Putamen (tissue), 1 donor: ENCODE measurements at regions not wholly inside any gene's neighbourhood (a gene's known extent, or its start where the extent isn't known, plus 50 kb on each side); places are given as distances from the start of the nearest gene placed in this dataset.

ENCODE experiments used
- DNase-seq: peaks from one replicate; pipeline ENCODE4 v3.0.0-alpha.2; 2016; ENCODE audit warnings: low spot score

GRCh38 chr6:43869079-43869710, 99.2 kb downstream of the VEGFA start:
- no peak for DNase-seq

DNA sequence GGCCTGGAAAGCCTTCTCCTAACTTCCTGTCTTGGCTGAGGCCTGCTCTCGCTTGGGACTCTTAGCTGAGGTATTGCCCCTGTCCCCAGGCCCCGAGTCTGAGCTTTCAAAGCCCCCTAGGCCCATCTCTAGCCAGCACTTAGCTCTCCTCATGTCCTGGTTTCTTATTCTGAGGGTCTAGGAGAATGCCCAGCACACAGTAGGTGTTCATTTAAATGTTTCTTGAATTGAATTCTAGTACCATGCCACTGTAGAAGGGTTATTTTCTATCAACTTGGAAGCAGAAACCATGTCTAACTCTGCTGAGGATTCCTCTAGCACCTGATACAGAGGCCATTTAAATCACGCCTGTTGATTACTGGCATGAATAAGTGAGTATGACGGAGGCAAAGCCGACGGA, 98.5 kb downstream of the VEGFA start:
- DNase-seq, result no peak

DNA sequence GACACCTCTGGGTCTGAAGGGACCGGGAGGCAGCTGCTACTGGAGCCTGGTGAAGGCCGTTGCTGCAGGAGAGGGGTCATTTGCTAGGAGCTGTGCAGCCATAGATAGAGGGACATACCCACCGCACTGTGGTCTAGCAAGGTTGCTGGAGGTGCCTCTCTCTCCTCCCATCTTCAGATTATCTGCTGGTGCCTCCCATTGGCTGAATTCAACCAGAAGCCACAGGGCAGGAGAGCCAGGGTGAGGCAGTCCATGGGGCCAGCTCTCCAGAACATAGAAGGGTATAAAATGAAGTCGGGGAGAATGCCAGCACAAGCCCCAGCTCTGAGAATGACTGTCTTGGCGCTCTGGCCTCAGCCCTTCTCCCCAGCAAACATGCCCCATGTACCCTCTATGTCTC, 98.0 kb downstream of the VEGFA start:
- no peak for DNase-seq

DNA sequence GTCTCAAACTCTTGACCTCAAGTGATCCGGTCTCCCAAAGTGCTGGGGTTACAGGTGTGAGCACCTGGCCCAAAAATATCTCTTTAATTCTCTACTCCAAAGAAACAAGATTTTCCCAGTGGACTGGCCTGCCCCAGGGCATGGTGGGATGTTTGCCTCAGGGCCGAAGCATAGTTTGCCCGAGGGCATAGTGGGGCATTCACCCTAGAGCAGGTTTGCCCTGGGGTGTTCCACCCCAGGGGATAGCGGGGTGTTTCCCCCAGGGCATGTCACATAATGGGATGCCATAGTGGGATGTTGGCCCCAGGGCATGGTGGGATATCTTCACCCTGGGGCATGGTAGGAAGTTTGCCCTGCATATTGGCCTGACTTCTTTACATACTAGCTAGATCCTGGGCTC, 97.2 kb downstream of the VEGFA start:
- no peak for DNase-seq

GRCh38 chr6:43865932-43866645, 96.1 kb downstream of the VEGFA start:
- no peak for DNase-seq

DNA sequence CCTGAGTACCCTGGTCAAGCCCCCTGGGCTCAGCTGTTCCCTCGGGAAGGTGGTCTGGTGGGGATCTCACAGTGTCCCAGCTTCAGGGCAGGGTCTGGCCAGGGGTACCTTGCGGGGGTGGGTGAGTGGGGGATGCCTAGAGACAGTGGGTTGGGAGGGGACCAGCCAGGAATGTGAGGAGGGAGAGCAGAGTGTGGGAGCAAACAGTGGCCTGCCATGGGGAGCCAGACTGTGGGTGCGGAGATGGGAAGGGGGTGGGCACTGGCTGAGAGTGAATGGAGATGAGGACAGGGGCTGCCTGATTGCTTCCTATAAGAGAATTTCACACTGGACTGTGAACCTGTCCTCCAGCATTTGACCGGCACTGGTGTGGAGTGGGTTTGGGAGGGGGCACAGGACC, 95.1 kb downstream of the VEGFA start:
- DNase-seq, result no peak

- no peak for DNase-seq
Measured at GRCh38 chr6:43862925-43863324, 92.9 kb downstream of the VEGFA start.

- no peak for DNase-seq
Measured at GRCh38 chr6:43861212-43861894, 91.3 kb downstream of the VEGFA start.

- DNase-seq, result no peak
Measured at GRCh38 chr6:43860285-43860684, 90.3 kb downstream of the VEGFA start.

DNA sequence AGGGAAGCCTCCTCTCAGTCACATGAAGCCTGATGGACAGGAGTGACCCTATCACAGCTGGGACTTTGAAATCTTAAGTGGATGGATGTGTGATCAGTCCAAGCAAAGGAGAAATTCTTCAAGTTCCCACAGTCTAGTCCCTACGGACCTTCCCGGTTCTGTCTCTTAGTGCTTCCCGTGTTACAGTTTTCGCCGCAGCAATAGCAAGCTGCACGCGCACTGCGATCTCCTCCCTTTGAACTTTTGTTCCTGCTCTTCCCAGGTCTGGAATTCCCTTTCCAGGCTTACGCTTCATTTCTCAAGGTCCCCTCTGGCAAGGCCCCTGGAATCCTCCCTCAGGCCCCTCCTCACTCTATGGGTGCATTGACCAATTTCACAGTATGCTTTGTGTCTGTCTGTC, 89.2 kb downstream of the VEGFA start:
- DNase-seq, result no peak

DNA sequence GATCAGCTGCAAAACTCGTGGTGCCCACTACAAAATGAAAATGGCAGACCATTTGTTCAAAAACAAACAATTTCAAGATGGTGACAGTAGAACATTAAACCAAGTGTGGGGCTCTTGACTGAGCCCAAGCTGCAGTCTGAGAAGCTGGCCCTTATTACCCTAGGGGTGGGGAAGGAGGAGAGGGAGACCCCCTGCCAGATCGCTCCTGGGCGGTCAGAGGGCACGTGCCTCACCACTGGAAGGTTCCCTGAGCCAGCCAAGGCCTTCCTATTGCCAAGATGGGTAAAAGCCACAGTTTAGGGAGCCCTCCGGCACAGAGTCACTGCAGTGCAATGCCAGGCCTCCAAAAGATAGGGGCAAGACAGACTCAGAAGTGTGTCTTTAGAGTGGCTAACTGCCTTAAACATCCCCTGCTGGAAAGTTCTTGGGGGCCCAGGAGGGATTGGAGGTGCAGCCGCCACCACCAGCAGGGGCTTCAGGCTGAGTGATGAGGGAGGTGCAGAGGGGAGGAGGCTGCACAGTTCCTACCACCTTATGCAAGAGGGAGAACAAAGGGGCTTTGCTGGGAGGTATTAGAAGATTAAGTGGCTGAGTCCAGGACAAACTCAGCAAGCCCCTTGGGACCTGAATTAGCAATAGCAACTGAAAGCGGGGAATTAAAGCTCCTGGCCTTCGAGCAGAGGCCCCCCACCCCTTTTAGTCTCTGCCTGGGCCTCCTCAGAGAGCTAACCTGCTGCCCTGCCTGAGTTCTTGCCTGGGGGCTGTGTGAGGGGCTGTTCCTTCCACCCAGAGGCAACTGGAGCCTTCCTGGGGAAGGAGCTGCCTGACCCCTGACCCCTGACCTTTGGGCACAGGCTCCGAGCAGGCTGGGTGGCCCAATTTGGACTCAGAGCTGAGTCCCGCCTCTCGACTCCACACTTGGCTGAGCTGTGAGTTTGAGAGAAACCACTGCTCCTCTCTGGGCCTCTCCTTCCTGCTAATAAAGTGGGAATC, 88.4 kb downstream of the VEGFA start:
- DNase-seq, result no peak

- DNase-seq, result no peak
Measured at GRCh38 chr6:43856005-43856765, 86.2 kb downstream of the VEGFA start.

DNA sequence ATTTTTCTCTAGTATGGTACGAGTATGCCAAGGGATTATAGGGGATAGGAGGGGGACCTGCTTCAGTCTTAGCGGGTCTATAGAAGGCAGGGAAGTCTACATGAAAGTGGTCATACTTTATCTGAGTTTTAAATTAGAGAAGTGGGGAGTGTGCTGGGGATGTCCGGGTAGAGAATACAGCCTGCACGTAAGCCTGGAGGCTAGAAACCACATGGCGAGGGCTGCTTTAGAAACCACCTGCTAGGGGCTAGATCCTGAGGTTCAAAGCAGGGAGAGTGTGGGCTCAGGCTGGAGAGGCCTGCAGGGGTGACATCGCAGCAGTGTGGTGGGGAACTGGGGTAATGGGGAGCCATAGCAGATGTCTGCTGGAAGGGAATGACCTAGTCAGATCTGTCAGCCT, 85.2 kb downstream of the VEGFA start:
- DNase-seq, result no peak

GRCh38 chr6:43853066-43853650, 83.1 kb downstream of the VEGFA start:
- DNase-seq, result no peak

- no peak for DNase-seq
Measured at GRCh38 chr6:43852350-43852864, 82.4 kb downstream of the VEGFA start.

DNA sequence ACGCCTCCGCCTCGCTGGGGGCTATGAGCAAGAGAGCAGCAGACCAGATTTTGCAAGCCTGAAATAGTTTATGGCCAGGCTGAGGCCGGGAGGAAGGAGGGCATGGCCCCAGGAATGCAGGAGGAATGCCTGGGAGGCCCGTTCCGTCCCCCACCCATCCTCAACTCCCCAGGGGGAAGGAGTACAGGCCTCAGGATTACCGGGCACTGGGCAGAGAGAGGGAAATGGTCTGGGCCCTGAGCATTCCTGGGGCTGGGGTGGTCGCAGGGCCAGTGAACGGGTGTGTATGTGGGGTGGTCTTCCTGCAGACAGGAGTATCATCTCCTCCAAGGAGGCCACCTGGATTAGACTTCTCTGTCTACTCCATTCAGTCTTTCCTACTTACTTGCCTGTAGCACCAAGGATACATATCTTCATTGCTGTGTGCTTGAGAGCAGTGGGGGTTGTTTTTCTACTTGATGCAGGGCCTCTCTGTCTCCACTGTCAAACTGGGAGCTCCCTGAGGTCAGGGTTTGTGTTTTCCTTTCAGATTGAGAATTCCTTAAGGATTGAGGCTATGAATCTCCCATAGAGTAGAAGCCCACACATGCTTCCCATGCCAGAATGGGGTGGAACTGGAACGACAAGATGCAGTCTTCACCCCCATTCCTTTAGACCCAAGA, 81.3 kb downstream of the VEGFA start:
- DNase-seq, result no peak

DNA sequence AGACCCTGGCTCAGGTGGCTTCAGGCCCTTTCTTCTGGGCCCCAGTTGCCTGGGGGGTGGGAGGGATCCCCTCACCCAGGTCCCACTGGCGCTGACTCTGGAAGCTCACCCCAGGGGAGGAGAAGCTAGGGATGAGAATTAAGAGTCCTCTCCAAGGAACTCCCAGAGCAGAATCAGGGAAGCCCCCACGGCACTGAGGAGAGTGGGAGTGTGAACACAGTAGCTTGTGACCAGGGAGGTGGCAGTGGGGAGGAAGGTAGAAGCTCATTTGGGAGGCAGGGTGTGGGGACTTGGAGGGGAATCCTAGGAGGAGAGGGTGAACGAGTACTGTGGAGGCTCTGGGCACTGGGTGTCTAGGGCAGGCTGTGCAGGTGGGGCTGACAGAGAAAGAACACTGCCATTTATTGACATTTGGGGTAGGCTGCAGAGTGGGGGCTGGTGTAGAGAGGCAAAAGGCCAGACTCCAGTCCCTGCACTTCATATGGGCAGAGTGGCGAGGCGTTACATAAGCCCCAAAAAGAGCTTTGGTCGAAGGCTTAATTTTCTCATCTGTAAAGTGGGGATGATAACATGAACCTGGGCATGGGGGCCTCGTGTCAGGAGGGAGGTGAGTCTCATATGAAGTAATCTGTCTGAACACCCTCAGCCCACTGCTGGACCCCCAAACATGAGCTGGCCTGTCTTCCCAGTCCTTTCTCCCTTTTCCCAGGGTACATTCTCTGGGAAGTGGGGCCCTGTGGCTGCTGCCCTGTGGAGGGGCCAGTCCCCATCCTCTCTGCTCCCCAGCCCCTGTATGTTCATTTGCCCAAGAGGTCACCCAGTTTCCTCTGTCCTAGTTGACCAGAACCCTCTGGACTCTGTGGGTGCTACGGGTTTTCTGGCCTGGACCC, 80.5 kb downstream of the VEGFA start:
- DNase-seq, result no peak

DNA sequence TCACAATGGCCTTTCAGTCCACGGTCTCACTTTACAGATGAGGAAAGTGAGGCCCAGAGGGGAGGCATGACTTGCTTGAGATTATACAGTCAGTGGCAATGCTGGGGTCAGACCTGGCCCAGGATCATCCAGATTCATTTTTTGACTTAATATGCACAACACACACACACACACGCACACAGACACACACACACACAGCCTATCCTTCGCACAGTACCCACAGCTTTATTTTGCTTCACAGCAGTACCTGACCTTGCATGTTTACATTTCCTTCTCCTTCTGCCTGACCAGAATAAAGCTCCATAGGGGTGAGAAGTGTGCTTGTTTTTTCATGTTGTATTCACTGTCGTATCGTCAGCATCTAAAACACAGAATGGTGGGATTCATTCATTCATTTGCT, 79.8 kb downstream of the VEGFA start:
- no peak for DNase-seq
